ENCODE measurements at regions not wholly inside any gene's neighbourhood (a gene's known extent, or its start where the extent isn't known, plus 50 kb on each side); places are given as distances from the start of the nearest gene placed in this dataset.

DNA sequence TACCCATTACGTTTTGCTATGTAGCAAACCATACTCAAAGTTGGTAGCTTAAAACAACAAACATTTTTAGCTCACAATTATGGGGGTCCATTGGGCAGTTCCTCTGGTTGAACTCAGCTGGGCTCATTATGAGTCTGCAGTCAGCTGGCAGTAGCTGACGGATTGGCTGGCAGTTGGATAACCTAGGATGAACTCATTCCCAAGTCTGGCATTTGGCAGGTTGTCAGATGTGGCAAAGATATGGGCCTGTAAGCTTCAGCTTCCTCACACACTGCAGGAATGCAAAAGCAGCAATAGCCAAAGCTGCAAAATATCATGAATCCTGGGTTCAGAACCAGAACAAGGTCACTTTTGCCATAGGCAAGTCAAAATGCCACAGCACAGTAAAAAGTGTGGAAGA lies 412.2 kb upstream of the SORCS1 start:
- Mint-ChIP-seq H3K4me3 (no peak overlapping the region), H3K36me3 (ENCODE audit: low read depth) (no peaks in the 10 kb centered on the region), H3K27ac (no peak overlapping the region), H3K9me3 (peaks cover 8% of the 10 kb centered on the region), H3K4me1 (ENCODE audit: low read depth) (no peaks in the 10 kb centered on the region), H3K27me3 (no peaks in the 10 kb centered on the region)

DNA sequence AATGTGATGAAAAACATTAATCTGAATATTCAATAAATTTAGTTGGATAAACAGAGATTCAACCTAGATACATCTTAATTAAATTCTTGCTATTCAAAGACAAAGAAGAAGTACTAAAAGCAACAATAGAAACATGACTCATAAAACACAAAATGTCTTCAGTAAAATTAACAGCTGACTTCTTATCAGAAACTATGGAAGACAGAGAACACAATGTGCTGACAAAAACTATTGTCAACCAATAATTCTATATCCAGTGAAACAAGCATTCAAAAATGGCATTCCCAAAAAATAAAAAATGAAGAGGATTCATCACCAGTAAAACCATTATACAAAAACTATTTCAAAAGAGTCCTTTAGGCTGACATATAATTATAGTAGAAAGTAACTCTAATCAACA lies 400.5 kb upstream of the SORCS1 start:
- Mint-ChIP-seq H3K36me3 (ENCODE audit: low read depth) (no peaks in the 10 kb centered on the region), H3K4me1 (ENCODE audit: low read depth) (no peaks in the 10 kb centered on the region), H3K4me3 (no peak overlapping the region), H3K27ac (no peak overlapping the region), H3K27me3 (no peaks in the 10 kb centered on the region), H3K9me3 (peaks cover 26% of the 10 kb centered on the region)

DNA sequence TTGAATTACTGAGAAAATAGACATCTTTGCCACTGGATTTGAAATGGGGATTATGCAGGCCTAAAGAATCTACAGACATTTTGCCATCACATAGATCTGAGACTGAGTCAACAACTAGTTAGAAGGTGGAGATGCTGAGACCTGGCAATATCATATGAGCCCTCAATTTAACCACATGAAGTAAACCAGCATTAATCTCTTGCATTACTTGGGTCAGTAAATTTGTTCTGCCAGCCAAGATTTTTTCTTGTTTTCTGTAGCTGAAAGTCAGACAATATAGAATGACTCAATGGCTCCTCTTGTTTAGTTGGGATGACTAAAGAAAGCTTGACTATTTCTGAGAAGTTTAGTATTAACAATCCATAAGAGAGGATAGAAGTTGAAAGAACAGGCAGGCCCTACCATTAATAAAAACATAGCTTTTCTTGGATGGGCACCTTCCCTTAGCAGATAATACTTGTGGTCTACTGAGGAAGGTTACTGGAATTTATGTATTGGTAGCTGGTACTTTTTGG lies 396.7 kb upstream of the SORCS1 start:
- Mint-ChIP-seq H3K4me1 (ENCODE audit: low read depth) (no peaks in the 10 kb centered on the region), H3K27me3 (no peaks in the 10 kb centered on the region), H3K27ac (no peak overlapping the region), H3K4me3 (no peak overlapping the region), H3K9me3 (peaks cover 15% of the 10 kb centered on the region), H3K36me3 (ENCODE audit: low read depth) (no peaks in the 10 kb centered on the region)

DNA sequence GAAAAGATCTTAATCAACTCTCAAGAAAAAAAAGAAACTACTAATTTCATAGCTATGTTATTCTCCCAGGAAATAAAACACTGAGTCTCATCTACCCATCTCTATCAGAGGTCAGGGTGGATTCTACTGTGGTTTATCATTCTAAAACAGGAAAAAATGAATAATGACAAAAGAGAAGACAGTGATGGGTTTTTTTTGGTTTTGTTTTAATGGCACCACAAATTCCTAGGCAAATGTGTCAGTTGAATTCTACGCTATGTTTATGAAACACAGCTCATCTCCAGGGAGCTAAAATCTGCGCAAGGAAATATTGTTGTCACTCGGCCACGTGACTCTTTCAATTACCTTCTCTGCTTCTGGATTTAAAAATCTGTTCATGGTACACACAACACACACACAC lies 393.4 kb upstream of the SORCS1 start:
- peaks cover 15% of the 10 kb centered on the region for H3K9me3 Mint-ChIP-seq
- H3K27me3 Mint-ChIP-seq = no peaks in the 10 kb centered on the region
- no peak overlapping the region for H3K27ac Mint-ChIP-seq
- H3K36me3 Mint-ChIP-seq (ENCODE audit: low read depth) = no peaks in the 10 kb centered on the region
- H3K4me1 Mint-ChIP-seq (ENCODE audit: low read depth) = no peaks in the 10 kb centered on the region
- no peak overlapping the region for H3K4me3 Mint-ChIP-seq

DNA sequence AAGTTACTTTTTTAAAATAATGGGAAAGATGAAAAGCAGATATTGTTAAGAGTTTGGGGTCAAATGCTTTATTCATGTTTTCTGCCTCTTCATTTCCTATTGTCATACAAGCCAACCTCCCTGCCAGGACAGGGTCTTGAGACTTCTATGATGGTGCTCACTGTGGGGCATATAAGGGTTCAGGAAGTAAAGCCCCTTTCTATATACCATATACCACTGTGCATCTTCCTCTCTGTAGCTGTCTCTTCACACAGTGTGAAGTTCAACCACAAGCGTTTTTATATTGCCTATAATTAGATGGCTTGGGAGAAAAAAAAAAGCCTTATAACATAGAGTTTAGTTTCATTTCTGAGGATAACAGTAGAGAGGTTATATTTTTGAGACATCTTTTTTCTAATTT lies 389.8 kb upstream of the SORCS1 start:
- Mint-ChIP-seq H3K4me1 (ENCODE audit: low read depth) (no peaks in the 10 kb centered on the region), H3K27ac (no peak overlapping the region), H3K36me3 (ENCODE audit: low read depth) (no peaks in the 10 kb centered on the region), H3K9me3 (peaks cover 16% of the 10 kb centered on the region), H3K27me3 (no peaks in the 10 kb centered on the region), H3K4me3 (no peak overlapping the region)

DNA sequence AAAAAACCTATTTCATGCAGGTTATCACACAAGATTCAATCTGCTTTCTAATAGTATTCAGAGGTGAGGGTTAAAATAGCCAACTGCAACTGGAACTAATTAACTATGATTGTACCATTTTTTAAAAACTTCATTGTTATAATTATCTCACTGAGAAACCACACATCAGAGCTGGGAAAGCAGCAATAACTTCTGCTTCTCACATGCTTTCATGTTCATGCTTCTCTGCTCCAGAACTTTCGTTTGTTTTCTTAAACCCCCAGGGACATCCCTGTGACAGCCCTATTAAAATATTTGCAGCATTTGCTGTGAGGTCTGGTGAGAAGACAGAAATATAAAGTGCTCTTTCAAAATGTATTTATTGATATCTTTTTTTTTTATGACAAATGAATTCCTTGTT lies 389.0 kb upstream of the SORCS1 start:
- no peak overlapping the region for H3K27ac Mint-ChIP-seq
- peaks cover 14% of the 10 kb centered on the region for H3K9me3 Mint-ChIP-seq
- no peaks in the 10 kb centered on the region for H3K36me3 Mint-ChIP-seq (ENCODE audit: low read depth)
- H3K4me3 Mint-ChIP-seq = no peak overlapping the region
- no peaks in the 10 kb centered on the region for H3K27me3 Mint-ChIP-seq
- no peaks in the 10 kb centered on the region for H3K4me1 Mint-ChIP-seq (ENCODE audit: low read depth)

DNA sequence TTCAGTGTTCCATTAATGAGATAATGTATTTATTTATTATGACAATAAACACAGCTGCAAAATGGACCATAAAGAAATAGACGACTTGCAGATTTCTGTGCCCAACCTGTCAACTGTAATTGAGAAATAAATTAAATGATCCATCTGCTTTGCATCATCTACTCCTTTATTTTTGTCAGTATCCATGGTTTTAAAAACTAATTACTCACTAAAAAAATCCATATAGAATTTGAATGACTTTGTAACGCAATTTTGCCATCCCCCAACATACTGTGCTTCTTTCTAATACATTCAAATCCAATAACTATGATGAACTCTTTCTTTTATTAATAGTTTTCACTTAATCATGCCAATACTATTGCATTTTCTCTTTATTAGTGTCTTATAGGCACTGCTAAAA lies 388.5 kb upstream of the SORCS1 start:
- H3K27me3 Mint-ChIP-seq = no peaks in the 10 kb centered on the region
- no peaks in the 10 kb centered on the region for H3K36me3 Mint-ChIP-seq (ENCODE audit: low read depth)
- no peaks in the 10 kb centered on the region for H3K4me1 Mint-ChIP-seq (ENCODE audit: low read depth)
- no peak overlapping the region for H3K4me3 Mint-ChIP-seq
- peaks cover 16% of the 10 kb centered on the region for H3K9me3 Mint-ChIP-seq
- no peak overlapping the region for H3K27ac Mint-ChIP-seq

DNA sequence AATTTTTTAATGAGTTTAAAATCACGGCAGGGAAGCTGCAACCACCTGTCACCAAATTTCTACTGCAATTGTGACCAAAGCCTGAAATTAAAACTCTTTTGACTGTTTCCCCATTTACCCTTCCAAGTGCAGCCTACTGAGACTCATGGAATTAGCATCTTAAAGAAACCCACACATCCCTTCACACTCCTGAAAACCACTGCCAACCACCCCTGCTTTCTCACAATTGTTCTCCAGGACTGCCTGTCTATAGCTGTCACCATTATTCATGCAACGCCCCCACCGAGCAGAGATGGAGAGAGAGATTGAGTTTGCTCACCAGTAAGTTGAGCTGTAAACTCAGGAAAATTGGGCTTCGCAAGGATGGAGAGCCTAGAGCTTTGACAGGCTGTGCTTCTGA lies 383.8 kb upstream of the SORCS1 start:
- peaks cover 7% of the 10 kb centered on the region for H3K9me3 Mint-ChIP-seq
- no peaks in the 10 kb centered on the region for H3K36me3 Mint-ChIP-seq (ENCODE audit: low read depth)
- H3K4me3 Mint-ChIP-seq = no peak overlapping the region
- H3K4me1 Mint-ChIP-seq (ENCODE audit: low read depth) = no peaks in the 10 kb centered on the region
- H3K27ac Mint-ChIP-seq = no peak overlapping the region
- no peaks in the 10 kb centered on the region for H3K27me3 Mint-ChIP-seq

DNA sequence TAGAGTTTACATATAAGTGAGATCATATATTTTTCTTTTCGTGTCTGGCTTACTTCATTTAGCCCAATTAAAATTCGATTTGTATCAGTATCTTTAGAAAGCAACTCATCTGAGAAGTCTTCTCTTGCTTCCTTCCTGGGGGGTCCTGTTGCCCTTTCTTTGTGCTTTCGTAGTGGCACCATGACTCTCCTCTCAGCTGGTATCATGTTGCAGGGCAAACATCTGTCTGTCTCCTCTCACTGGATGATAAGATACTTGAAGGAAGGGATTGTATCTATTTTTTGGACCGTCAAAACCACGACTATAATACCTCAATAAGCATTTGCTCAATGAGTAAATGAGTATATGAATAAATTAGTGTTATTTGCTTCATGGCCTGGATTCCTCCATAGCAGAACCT lies 382.5 kb upstream of the SORCS1 start:
- H3K27ac Mint-ChIP-seq = no peak overlapping the region
- H3K27me3 Mint-ChIP-seq = no peaks in the 10 kb centered on the region
- H3K4me3 Mint-ChIP-seq = no peak overlapping the region
- no peaks in the 10 kb centered on the region for H3K4me1 Mint-ChIP-seq (ENCODE audit: low read depth)
- peaks cover 7% of the 10 kb centered on the region for H3K9me3 Mint-ChIP-seq
- H3K36me3 Mint-ChIP-seq (ENCODE audit: low read depth) = no peaks in the 10 kb centered on the region

DNA sequence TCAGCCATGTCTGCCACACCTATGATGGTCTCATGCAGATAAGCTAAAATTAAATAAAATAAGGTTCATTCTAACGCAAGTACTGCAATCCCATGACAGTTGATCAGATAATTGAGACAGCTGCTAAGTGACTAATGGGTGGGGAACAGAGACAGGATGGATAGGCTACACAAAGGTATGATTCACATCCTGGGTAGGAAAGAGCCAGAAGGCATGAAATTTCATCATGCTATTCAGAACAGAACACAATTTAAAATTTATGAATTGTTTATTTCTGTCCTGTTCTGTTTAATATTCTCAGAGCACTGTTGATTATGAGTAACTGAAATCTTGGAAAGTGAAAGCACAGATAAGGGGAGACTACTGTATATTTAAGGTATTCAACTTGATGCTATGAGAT lies 381.8 kb upstream of the SORCS1 start:
- peaks cover 7% of the 10 kb centered on the region for H3K9me3 Mint-ChIP-seq
- H3K4me3 Mint-ChIP-seq = no peak overlapping the region
- H3K27me3 Mint-ChIP-seq = no peaks in the 10 kb centered on the region
- no peaks in the 10 kb centered on the region for H3K36me3 Mint-ChIP-seq (ENCODE audit: low read depth)
- no peaks in the 10 kb centered on the region for H3K4me1 Mint-ChIP-seq (ENCODE audit: low read depth)
- no peak overlapping the region for H3K27ac Mint-ChIP-seq

DNA sequence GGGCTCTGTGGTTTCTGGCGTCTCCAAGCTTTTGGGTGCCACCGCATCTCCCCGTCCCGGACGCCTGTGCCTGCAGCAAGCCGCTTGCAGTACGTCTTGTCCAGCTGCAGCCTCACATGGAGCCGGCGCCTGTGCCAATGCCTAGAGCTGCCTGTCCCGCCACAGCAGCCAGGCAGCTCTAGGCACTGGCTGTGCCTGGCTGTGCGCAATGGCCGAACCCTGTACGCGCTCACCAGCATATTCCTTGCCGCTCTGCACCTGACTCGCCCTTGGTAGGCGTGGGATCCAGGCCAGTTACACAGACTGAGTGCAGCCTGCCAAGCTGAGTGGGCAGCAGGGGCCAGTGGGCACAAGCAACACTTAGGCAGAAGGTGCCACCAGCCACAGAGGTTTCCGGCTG lies 381.2 kb upstream of the SORCS1 start:
- no peaks in the 10 kb centered on the region for H3K4me1 Mint-ChIP-seq (ENCODE audit: low read depth)
- no peaks in the 10 kb centered on the region for H3K27me3 Mint-ChIP-seq
- H3K4me3 Mint-ChIP-seq = no peak overlapping the region
- H3K36me3 Mint-ChIP-seq (ENCODE audit: low read depth) = no peaks in the 10 kb centered on the region
- H3K27ac Mint-ChIP-seq = no peak overlapping the region
- H3K9me3 Mint-ChIP-seq = peaks cover 7% of the 10 kb centered on the region

DNA sequence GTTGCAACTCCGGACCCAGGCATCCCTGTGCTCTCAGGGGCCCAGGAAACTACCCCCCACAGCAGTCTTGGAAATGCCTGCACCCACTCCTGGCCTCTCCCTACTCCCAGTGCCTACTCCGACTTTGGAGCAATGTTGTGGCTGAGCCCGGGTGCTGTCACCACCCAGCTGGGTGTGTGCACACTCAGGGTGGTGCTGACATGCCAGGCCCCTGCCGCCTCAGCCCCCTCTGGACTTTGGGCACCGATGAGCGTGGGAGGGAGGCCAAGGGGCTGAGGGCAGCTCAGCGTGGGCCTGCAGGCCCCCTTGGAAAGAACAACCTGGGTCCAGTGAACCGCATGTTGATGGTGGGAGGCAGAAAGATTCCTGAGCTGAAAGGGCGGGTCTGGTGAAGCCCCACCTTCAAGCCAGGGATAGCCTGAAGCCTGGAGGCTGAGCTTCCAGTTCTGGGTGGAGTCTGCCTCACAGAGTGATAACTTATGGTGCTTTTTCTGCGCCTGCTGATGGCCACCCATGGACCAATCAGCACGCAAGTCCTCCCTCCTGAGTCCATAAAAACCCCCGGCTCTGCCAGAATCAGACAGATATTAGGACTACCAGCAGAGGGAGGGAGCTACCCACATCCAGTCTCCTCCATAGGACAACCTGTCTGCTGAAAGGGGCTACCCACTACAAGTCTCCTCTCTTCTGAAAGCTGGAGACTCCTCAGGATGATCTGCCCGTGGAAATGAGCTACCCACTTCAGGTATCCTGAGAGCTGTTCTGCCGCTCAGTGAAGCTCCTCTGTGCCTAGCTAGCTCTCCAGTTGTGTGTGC lies 380.4 kb upstream of the SORCS1 start:
- Mint-ChIP-seq H3K27ac (no peak overlapping the region), H3K9me3 (peaks cover 7% of the 10 kb centered on the region), H3K4me1 (ENCODE audit: low read depth) (no peaks in the 10 kb centered on the region), H3K27me3 (no peaks in the 10 kb centered on the region), H3K36me3 (ENCODE audit: low read depth) (no peaks in the 10 kb centered on the region), H3K4me3 (no peak overlapping the region)

DNA sequence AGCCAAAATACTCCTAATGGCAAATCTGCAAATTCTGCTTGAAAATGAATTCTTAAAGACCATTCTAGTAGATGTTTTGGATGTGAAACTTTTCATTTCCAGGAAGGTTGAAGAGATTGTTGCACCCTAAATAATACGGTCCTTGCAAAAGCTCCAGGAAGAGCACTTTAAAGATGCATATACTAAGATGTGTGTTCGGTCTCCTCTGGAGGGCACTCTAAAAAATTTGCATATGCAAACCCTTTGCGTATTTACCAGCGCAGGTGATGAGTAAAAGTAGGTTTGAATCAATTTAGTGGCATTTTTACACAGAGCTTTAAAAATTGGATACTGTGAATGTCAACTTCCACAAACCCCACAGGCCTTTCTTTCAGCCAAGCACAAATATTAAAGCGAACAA lies 378.1 kb upstream of the SORCS1 start:
- Mint-ChIP-seq H3K4me3 (no peak overlapping the region), H3K4me1 (ENCODE audit: low read depth) (no peaks in the 10 kb centered on the region), H3K36me3 (ENCODE audit: low read depth) (no peaks in the 10 kb centered on the region), H3K9me3 (peaks cover 8% of the 10 kb centered on the region), H3K27me3 (no peaks in the 10 kb centered on the region), H3K27ac (no peak overlapping the region)

DNA sequence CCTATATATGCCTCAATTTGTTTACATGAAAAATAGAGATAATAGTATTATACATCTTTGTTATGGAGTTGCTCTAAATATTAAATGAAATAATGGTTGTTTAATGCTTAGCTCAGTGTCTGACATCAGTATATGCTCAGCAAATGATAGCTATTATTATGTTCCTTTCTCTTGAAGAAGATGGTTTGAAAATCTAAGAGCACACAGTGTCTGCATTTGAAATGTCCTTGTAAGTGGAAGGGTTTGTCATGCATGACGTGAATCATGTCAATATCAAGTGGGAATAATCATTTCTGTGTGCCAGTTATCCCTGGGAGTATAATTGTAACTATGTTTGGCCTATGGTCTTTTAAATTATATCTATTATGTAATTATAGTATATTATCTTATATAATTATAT lies 377.5 kb upstream of the SORCS1 start:
- Mint-ChIP-seq H3K27ac (no peak overlapping the region), H3K9me3 (peaks cover 8% of the 10 kb centered on the region), H3K36me3 (ENCODE audit: low read depth) (no peaks in the 10 kb centered on the region), H3K4me3 (no peak overlapping the region), H3K4me1 (ENCODE audit: low read depth) (no peaks in the 10 kb centered on the region), H3K27me3 (no peaks in the 10 kb centered on the region)

DNA sequence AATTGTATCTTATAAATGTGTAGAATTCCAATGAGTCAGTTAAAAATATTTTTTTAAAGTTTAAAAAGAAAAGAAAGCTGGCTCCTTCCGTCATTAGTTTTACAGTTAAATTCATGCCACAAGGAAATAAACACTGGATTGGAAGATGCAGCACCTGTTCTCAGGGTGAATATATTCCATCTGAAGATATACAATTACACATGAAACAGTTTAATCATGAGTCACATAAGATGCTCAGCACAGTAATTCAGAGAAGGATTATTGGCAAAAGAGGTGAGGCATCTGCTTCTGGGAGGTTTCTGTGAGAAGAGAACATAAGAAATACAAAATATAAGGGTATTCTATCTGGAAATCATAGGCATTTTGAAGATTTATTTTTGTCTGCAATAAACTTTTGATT lies 376.5 kb upstream of the SORCS1 start:
- H3K27me3 Mint-ChIP-seq = no peaks in the 10 kb centered on the region
- no peak overlapping the region for H3K27ac Mint-ChIP-seq
- H3K9me3 Mint-ChIP-seq = peaks cover 8% of the 10 kb centered on the region
- H3K36me3 Mint-ChIP-seq (ENCODE audit: low read depth) = no peaks in the 10 kb centered on the region
- no peak overlapping the region for H3K4me3 Mint-ChIP-seq
- H3K4me1 Mint-ChIP-seq (ENCODE audit: low read depth) = no peaks in the 10 kb centered on the region

DNA sequence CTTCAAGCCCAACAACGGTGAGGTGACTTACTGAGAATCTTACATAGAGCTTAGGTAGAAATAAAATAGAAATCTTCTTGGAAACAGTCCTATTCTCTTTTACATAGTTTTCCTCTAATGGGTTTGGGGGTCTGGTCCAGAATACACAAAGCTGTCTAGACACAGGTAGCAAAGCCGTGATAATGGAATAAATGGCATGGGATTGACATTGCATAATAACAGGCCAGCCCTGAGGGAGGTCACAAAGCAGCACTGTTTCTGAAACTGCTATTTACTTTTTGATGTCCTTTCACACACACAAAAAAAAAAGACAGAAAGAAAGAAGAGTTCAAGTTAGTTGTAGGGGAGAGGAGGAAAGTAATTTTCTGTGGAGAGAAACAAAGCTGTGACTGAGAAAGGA lies 364.8 kb upstream of the SORCS1 start:
- no peaks in the 10 kb centered on the region for H3K9me3 Mint-ChIP-seq
- no peak overlapping the region for H3K27ac Mint-ChIP-seq
- H3K4me1 Mint-ChIP-seq (ENCODE audit: low read depth) = no peaks in the 10 kb centered on the region
- H3K36me3 Mint-ChIP-seq (ENCODE audit: low read depth) = no peaks in the 10 kb centered on the region
- H3K4me3 Mint-ChIP-seq = no peak overlapping the region
- no peaks in the 10 kb centered on the region for H3K27me3 Mint-ChIP-seq
